Osteoblast (primary cell): ENCODE measurements at regions not wholly inside any gene's neighbourhood (a gene's known extent, or its start where the extent isn't known, plus 50 kb on each side); places are given as distances from the start of the nearest gene placed in this dataset.
A peak's percentile ranks its signal among the peaks of the same experiment; 100 is the strongest.

ENCODE experiments used
- DNase-seq: peaks from one replicate; pipeline ENCODE4 v3.0.0; 2011; ENCODE audit warnings: low spot score, mixed read lengths; ENCODE audit not compliant: insufficient read length; ENCODE audit errors: missing footprints
- H2AFZ ChIP-seq: 2 replicates; pipeline ENCODE4 v1.6.0; 2011; ENCODE audit warnings: mild to moderate bottlenecking, low read length
- H3K27ac ChIP-seq: 2 replicates; pipeline ENCODE4 v1.5.1; 2011; ENCODE audit warnings: mild to moderate bottlenecking, low read depth, low read length, moderate library complexity
- H3K27me3 ChIP-seq: 2 replicates; pipeline ENCODE4 v1.6.0; 2012; ENCODE audit warnings: mild to moderate bottlenecking, control low read depth, inconsistent platforms, low read length, moderate library complexity; ENCODE audit not compliant: insufficient read depth
- H3K36me3 ChIP-seq: 2 replicates; pipeline ENCODE4 v1.5.1; 2011; ENCODE audit warnings: mild to moderate bottlenecking, low read length, control low read depth, moderate library complexity; ENCODE audit not compliant: insufficient read depth
- H3K4me1 ChIP-seq: 2 replicates; pipeline ENCODE4 v1.5.1; 2011; ENCODE audit warnings: mild to moderate bottlenecking, low read length, control low read depth, moderate library complexity; ENCODE audit not compliant: insufficient read depth
- H3K4me2 ChIP-seq: 2 replicates; pipeline ENCODE4 v1.6.0; 2011; ENCODE audit warnings: mild to moderate bottlenecking, low read length; ENCODE audit not compliant: insufficient read depth
- H3K4me3 ChIP-seq: fragments of 200-600 bp; sonication (generic); 3 replicates; pipeline ENCODE4 v1.5.1; 2012; ENCODE audit warnings: mild to moderate bottlenecking, low read length, inconsistent platforms; ENCODE audit not compliant: insufficient read depth
- H3K79me2 ChIP-seq: 2 replicates; pipeline ENCODE4 v1.6.0; 2012; ENCODE audit warnings: mild to moderate bottlenecking, low read length, control low read depth, inconsistent platforms; ENCODE audit not compliant: insufficient read depth
- H3K9me3 ChIP-seq: 2 replicates; pipeline ENCODE4 v1.5.1; 2011; ENCODE audit warnings: low read depth, low read length, control low read depth
- H4K20me1 ChIP-seq: 2 replicates; pipeline ENCODE4 v1.6.0; 2012; ENCODE audit warnings: mild to moderate bottlenecking, low read length, control low read depth; ENCODE audit not compliant: insufficient read depth
- TF ChIP-seq, protein P1 (sequence below): IDR thresholded peaks from 2 replicates; pipeline ENCODE4 v1.5.1; 2011; ENCODE audit warnings: mild to moderate bottlenecking, low read depth, low read length, moderate library complexity; ENCODE audit errors: extremely low read depth

- Histone ChIP-seq H3K4me1 (peaks cover 5% of the 10 kb centered on the region), H3K27me3 (no peaks in the 10 kb centered on the region), H3K27ac (no peak overlapping the region), H3K9me3 (no peaks in the 10 kb centered on the region), H3K4me3 (no peak overlapping the region), H3K36me3 (no peaks in the 10 kb centered on the region), H4K20me1 (no peaks in the 10 kb centered on the region), H2AFZ (no peak overlapping the region), H3K79me2 (no peaks in the 10 kb centered on the region), H3K4me2 (no peak overlapping the region)
- peak; percentile 55 for DNase-seq
- TF ChIP-seq, protein P1, sequence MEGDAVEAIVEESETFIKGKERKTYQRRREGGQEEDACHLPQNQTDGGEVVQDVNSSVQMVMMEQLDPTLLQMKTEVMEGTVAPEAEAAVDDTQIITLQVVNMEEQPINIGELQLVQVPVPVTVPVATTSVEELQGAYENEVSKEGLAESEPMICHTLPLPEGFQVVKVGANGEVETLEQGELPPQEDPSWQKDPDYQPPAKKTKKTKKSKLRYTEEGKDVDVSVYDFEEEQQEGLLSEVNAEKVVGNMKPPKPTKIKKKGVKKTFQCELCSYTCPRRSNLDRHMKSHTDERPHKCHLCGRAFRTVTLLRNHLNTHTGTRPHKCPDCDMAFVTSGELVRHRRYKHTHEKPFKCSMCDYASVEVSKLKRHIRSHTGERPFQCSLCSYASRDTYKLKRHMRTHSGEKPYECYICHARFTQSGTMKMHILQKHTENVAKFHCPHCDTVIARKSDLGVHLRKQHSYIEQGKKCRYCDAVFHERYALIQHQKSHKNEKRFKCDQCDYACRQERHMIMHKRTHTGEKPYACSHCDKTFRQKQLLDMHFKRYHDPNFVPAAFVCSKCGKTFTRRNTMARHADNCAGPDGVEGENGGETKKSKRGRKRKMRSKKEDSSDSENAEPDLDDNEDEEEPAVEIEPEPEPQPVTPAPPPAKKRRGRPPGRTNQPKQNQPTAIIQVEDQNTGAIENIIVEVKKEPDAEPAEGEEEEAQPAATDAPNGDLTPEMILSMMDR = no peak
These were observed 120.4 kb upstream of the IQSEC1 start for GRCh38 chr3:13193320-13194284.

GRCh38 chr3:13192471-13193213 lies 119.4 kb upstream of the IQSEC1 start:
- no peaks in the 10 kb centered on the region for H4K20me1 ChIP-seq
- no peak overlapping the region for H3K27ac ChIP-seq
- H3K4me3 ChIP-seq = no peak overlapping the region
- peaks cover 5% of the 10 kb centered on the region for H3K4me1 ChIP-seq
- H2AFZ ChIP-seq = no peak overlapping the region
- DNase-seq = peak; percentile 89
- H3K27me3 ChIP-seq = no peaks in the 10 kb centered on the region
- TF ChIP-seq, protein P1 = peak; percentile 43
- no peaks in the 10 kb centered on the region for H3K9me3 ChIP-seq
- no peaks in the 10 kb centered on the region for H3K79me2 ChIP-seq
- no peaks in the 10 kb centered on the region for H3K36me3 ChIP-seq
- no peak overlapping the region for H3K4me2 ChIP-seq

DNA sequence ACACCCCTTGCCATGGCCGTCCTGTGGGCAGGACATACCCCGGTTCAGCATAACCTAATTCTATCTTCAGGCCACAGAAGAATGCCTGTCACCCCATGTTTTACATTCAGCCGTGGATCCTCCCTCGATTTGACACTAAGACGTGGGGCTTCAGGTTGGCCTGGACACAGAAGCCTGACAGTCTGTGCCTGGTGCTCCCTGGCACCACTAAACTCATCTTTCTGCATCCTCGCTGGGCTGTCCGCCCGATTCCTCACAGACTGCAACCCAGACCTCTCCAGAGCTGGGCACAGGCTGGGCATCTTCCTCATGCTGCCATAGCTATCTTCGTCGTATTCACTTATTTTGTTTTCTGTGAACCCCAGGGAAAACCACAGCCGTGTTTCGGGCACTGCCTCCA lies 117.8 kb upstream of the IQSEC1 start:
- peak; percentile 21 for DNase-seq
- Histone ChIP-seq H3K79me2 (no peaks in the 10 kb centered on the region), H3K27ac (no peak overlapping the region), H3K9me3 (no peaks in the 10 kb centered on the region), H3K4me3 (no peak overlapping the region), H3K4me2 (no peak overlapping the region), H3K36me3 (no peaks in the 10 kb centered on the region), H4K20me1 (no peaks in the 10 kb centered on the region), H3K27me3 (no peaks in the 10 kb centered on the region), H3K4me1 (peaks cover 5% of the 10 kb centered on the region), H2AFZ (no peak overlapping the region)
- TF ChIP-seq, protein P1 = no peak

- Histone ChIP-seq H3K4me1 (peaks cover 5% of the 10 kb centered on the region), H3K9me3 (no peaks in the 10 kb centered on the region), H3K36me3 (no peaks in the 10 kb centered on the region), H3K4me3 (no peak overlapping the region), H3K27ac (no peak overlapping the region), H2AFZ (no peak overlapping the region), H3K4me2 (no peak overlapping the region), H4K20me1 (no peaks in the 10 kb centered on the region), H3K27me3 (no peaks in the 10 kb centered on the region), H3K79me2 (no peaks in the 10 kb centered on the region)
- TF ChIP-seq, protein P1 = no peak
- DNase-seq = peak; percentile 58
These were observed 117.1 kb upstream of the IQSEC1 start for GRCh38 chr3:13190378-13190765.
